SK-N-MC (cell line): ENCODE measurements at regions not wholly inside any gene's neighbourhood (a gene's known extent, or its start where the extent isn't known, plus 50 kb on each side); places are given as distances from the start of the nearest gene placed in this dataset.

Experiments used
- EZH2 ChIP-seq: fragments of 200-600 bp; sonication (generic); IDR thresholded peaks from one replicate; pipeline ENCODE4 v1.6.1; 2017; ENCODE audit warnings: antibody characterized with exemption
- POLR2AphosphoS5 ChIP-seq: IDR thresholded peaks from 2 replicates; pipeline ENCODE4 v1.6.1; 2012; ENCODE audit warnings: mild to moderate bottlenecking, low read depth, low read length, borderline replicate concordance

GRCh38 chr18:28576941-28577340, 400.0 kb upstream of the CDH2 start:
- TF ChIP-seq POLR2AphosphoS5 (no peak), EZH2 (no peak)
